ENCODE measurements at regions not wholly inside any gene's neighbourhood (a gene's known extent, or its start where the extent isn't known, plus 50 kb on each side); places are given as distances from the start of the nearest gene placed in this dataset.

DNA sequence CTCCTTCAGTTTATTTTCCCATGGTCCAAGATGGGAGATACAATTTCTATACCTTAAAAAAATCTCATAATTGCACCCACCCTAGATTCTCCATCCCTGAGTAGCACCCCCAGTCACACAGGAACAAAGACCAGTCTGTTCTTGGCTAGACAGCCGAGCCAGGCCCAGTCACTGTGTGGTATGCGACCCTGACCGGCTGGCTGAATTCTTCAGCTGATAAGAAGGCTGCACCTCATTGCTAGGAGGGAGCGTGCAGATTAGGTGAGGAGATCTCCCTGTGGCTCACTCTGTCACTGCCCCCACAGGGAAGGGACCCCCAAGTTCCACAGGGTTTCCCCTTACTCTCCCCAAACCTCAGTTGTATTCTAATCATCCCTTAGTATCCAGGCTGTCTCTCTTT lies 138.7 kb downstream of the SALL1 start:
- TF ChIP-seq, protein P1, sequence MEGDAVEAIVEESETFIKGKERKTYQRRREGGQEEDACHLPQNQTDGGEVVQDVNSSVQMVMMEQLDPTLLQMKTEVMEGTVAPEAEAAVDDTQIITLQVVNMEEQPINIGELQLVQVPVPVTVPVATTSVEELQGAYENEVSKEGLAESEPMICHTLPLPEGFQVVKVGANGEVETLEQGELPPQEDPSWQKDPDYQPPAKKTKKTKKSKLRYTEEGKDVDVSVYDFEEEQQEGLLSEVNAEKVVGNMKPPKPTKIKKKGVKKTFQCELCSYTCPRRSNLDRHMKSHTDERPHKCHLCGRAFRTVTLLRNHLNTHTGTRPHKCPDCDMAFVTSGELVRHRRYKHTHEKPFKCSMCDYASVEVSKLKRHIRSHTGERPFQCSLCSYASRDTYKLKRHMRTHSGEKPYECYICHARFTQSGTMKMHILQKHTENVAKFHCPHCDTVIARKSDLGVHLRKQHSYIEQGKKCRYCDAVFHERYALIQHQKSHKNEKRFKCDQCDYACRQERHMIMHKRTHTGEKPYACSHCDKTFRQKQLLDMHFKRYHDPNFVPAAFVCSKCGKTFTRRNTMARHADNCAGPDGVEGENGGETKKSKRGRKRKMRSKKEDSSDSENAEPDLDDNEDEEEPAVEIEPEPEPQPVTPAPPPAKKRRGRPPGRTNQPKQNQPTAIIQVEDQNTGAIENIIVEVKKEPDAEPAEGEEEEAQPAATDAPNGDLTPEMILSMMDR (conservative IDR thresholded peaks at IDR 0.05 in 1 of 2, IDR thresholded peaks at IDR 0.05 in 1 of 2; ENCODE audit: extremely low read depth in 1 of 2, insufficient read depth in 1 of 2, low read depth in 1 of 2, low read length in 2 of 2): no peak
- TF ChIP-seq EZH2 (IDR thresholded peaks at IDR 0.05; ENCODE audit: borderline replicate concordance, low read length): no peak

All from mammary epithelial cell (primary cell).